Common myeloid progenitor, CD34-positive (primary cell): ENCODE measurements at regions not wholly inside any gene's neighbourhood (a gene's known extent, or its start where the extent isn't known, plus 50 kb on each side); places are given as distances from the start of the nearest gene placed in this dataset.

Experiments used
- CTCF ChIA-PET: fragments of 350-600 bp; sonication (Branson Sonifier 250); formaldehyde crosslinking; loops from one replicate; lab custom pipeline; 2021; ENCODE audit warnings: antibody characterized with exemption; lab: Charles Lee
- POLR2A ChIA-PET: fragments of 350-600 bp; sonication (Branson Sonifier 250); formaldehyde crosslinking; loops from one replicate; lab custom pipeline; 2021; ENCODE audit warnings: antibody characterized with exemption; lab: Charles Lee
- DNase-seq, 3 donors: peaks; one replicate each; pipeline versions ENCODE4 v3.0.0 to v3.0.0-alpha.2; 2013
- H3K27ac ChIP-seq, 2 experiments: 1 replicate in 1 of 2; 2 replicates in 1 of 2; pipeline ENCODE4 v1.7.0; 2013; ENCODE audit warnings: inconsistent platforms in 2 of 2, low read length in 2 of 2, mild to moderate bottlenecking in 2 of 2, low read depth in 1 of 2, moderate library complexity in 1 of 2; ENCODE audit not compliant: severe bottlenecking in 2 of 2, insufficient read depth in 1 of 2, poor library complexity in 1 of 2
- H3K27me3 ChIP-seq, 5 experiments: replicated peaks in 2 of 5; 1 replicate in 3 of 5; 2 replicates in 2 of 5; pipeline versions ENCODE4 v1.6.1 to v1.7.0; 2013; ENCODE audit warnings: low read length in 4 of 5, mild to moderate bottlenecking in 2 of 5, moderate library complexity in 2 of 5, inconsistent platforms in 1 of 5; ENCODE audit not compliant: insufficient read depth in 5 of 5, control insufficient read depth in 4 of 5
- H3K36me3 ChIP-seq, 4 experiments: 1 replicate in 2 of 4; 2 replicates in 2 of 4; pipeline versions ENCODE4 v1.6.1 to v1.7.0; 2013; ENCODE audit warnings: low read length in 3 of 4, control low read depth in 1 of 4, mild to moderate bottlenecking in 1 of 4; ENCODE audit not compliant: control insufficient read depth in 4 of 4, insufficient read depth in 4 of 4
- H3K4me1 ChIP-seq, 4 experiments: 1 replicate in 3 of 4; 2 replicates in 1 of 4; pipeline versions ENCODE4 v1.6.1 to v1.7.1; 2013; ENCODE audit warnings: low read length in 3 of 4, mild to moderate bottlenecking in 3 of 4, control low read depth in 1 of 4, inconsistent platforms in 1 of 4, moderate library complexity in 1 of 4; ENCODE audit not compliant: control insufficient read depth in 4 of 4, insufficient read depth in 4 of 4; ENCODE audit errors: control extremely low read depth in 1 of 4
- H3K4me3 ChIP-seq, 7 experiments: 1 replicate in 4 of 7; 2 replicates in 3 of 7; pipeline versions ENCODE4 v1.5.1 to v1.7.0; 2013; ENCODE audit warnings: mild to moderate bottlenecking in 7 of 7, low read length in 6 of 7, moderate library complexity in 6 of 7, inconsistent platforms in 2 of 7, low read depth in 2 of 7, control low read depth in 1 of 7; ENCODE audit not compliant: insufficient read depth in 4 of 7, control insufficient read depth in 1 of 7; ENCODE audit errors: extremely low read depth in 1 of 7
- H3K9me3 ChIP-seq, 5 experiments: 1 replicate in 4 of 5; 2 replicates in 1 of 5; pipeline versions ENCODE4 v1.6.1 to v1.7.1; 2013; ENCODE audit warnings: low read length in 4 of 5, mild to moderate bottlenecking in 2 of 5, inconsistent platforms in 1 of 5, low read depth in 1 of 5, moderate library complexity in 1 of 5; ENCODE audit not compliant: control insufficient read depth in 4 of 5, insufficient read depth in 2 of 5; ENCODE audit errors: control extremely low read depth in 1 of 5
- WGBS: methylation state at CpG from one replicate; pipeline ENCODE4 v1.1.5; 2013; ENCODE audit not compliant: insufficient coverage; 5-methylcytosine and 5-hydroxymethylcytosine counted together

- Histone ChIP-seq H3K4me1 (no peaks in the 10 kb centered on the region), H3K4me3 (no peak overlapping the region), H3K9me3 (no peaks in the 10 kb centered on the region), H3K36me3 (no peaks in the 10 kb centered on the region), H3K27me3 (no peaks in the 10 kb centered on the region), H3K27ac (no peak overlapping the region)
- CTCF ChIA-PET = no interaction called here
- no peak for DNase-seq
- WGBS = 100% methylated on average over 3 of the region's 6 CpGs
- POLR2A ChIA-PET = no interaction called here
These were observed 453.1 kb upstream of the MARCKS start for GRCh38 chr6:113403966-113404595.

GRCh38 chr6:113405326-113406047 lies 451.7 kb upstream of the MARCKS start:
- H3K9me3 ChIP-seq = no peaks in the 10 kb centered on the region
- no peak overlapping the region for H3K4me3 ChIP-seq
- no peaks in the 10 kb centered on the region for H3K4me1 ChIP-seq
- no peaks in the 10 kb centered on the region for H3K27me3 ChIP-seq
- POLR2A ChIA-PET = no interaction called here
- CTCF ChIA-PET = no interaction called here
- no peaks in the 10 kb centered on the region for H3K36me3 ChIP-seq
- H3K27ac ChIP-seq = no peak overlapping the region
- no peak for DNase-seq

- 98% methylated on average over 4 of the region's 4 CpGs for WGBS
- Histone ChIP-seq H3K4me1 (peaks cover 0 to 4% (median 0%) of the 10 kb centered on the region in 4 experiments), H3K4me3 (no peak overlapping the region), H3K27me3 (no peaks in the 10 kb centered on the region), H3K27ac (no peak overlapping the region), H3K36me3 (no peaks in the 10 kb centered on the region), H3K9me3 (no peaks in the 10 kb centered on the region)
- CTCF ChIA-PET = interaction anchor here (1.0 kb wide), 1 partner anchor 18 kb away, joined by 3 read pairs; no protein-coding TSS in a partner anchor
- POLR2A ChIA-PET = no interaction called here
- no peak for DNase-seq
These were observed 451.0 kb upstream of the MARCKS start for GRCh38 chr6:113406048-113406695.

GRCh38 chr6:113411011-113411410 lies 446.1 kb upstream of the MARCKS start:
- DNase-seq = peak in 1 of 3 donors; percentile 25
- ChIA-PET POLR2A (no interaction called here), CTCF (no interaction called here)
- no peaks in the 10 kb centered on the region for H3K9me3 ChIP-seq
- no peak overlapping the region for H3K27ac ChIP-seq
- peaks cover 0 to 7% (median 0%) of the 10 kb centered on the region in 4 experiments for H3K4me1 ChIP-seq
- H3K4me3 ChIP-seq = no peak overlapping the region
- H3K36me3 ChIP-seq = no peaks in the 10 kb centered on the region
- H3K27me3 ChIP-seq = no peaks in the 10 kb centered on the region

GRCh38 chr6:113412589-113413357 lies 444.4 kb upstream of the MARCKS start:
- CTCF ChIA-PET = interaction anchor here (0.9 kb wide), 1 partner anchor 46 kb away, joined by 3 read pairs; no protein-coding TSS in a partner anchor
- no CpG with 5 or more reads among the region's 1 CpG for WGBS
- POLR2A ChIA-PET = no interaction called here
- H3K4me3 ChIP-seq = no peak overlapping the region
- peak in 2 of 3 donors; percentile 35 to 44 for DNase-seq
- H3K4me1 ChIP-seq = peaks cover 0 to 7% (median 0%) of the 10 kb centered on the region in 4 experiments
- H3K36me3 ChIP-seq = no peaks in the 10 kb centered on the region
- H3K9me3 ChIP-seq = no peaks in the 10 kb centered on the region
- no peaks in the 10 kb centered on the region for H3K27me3 ChIP-seq
- H3K27ac ChIP-seq = no peak overlapping the region

- Histone ChIP-seq H3K27me3 (peaks cover 0 to 2% (median 0%) of the 10 kb centered on the region in 5 experiments), H3K36me3 (no peaks in the 10 kb centered on the region), H3K4me1 (peaks cover 0 to 7% (median 0%) of the 10 kb centered on the region in 4 experiments), H3K27ac (no peak overlapping the region), H3K4me3 (no peak overlapping the region), H3K9me3 (no peaks in the 10 kb centered on the region)
- ChIA-PET POLR2A (no interaction called here), CTCF (no interaction called here)
- WGBS = no CpG with 5 or more reads among the region's 3 CpGs
- no peak for DNase-seq
These were observed 442.6 kb upstream of the MARCKS start for GRCh38 chr6:113414511-113414910.
